ENCODE measurements at regions not wholly inside any gene's neighbourhood (a gene's known extent, or its start where the extent isn't known, plus 50 kb on each side); places are given as distances from the start of the nearest gene placed in this dataset.
"Not testable (repeated sequence)": the region's sequence is repeated elsewhere in the genome, so short reads cannot be mapped to it uniquely, and the experiment has no call there.

- TF ChIP-seq CTCF (IDR thresholded peaks at IDR 0.05; ENCODE audit: low read depth, low read length, poor library complexity, severe bottlenecking); EZH2phosphoT487 (IDR thresholded peaks at IDR 0.05; ENCODE audit: borderline replicate concordance, low read length): not testable (repeated sequence)
Measured at GRCh38 chr10:46730729-46731128, 151.8 kb downstream of the SYT15 start.

Measured in DOHH2 (cell line).